K562 (cell line): ENCODE measurements at regions not wholly inside any gene's neighbourhood (a gene's known extent, or its start where the extent isn't known, plus 50 kb on each side); places are given as distances from the start of the nearest gene placed in this dataset.

Experiments used
- ATAC-seq: fragments of 200-7000 bp; cut with Tn5 transposase; 3 replicates; pipeline ENCODE4 v1.9.1; 2020; ENCODE audit warnings: moderate library complexity
- BruUV-seq: library from RNA; stranded (reverse); fragments of 400-500 nt; replicated peaks from 2 replicates; lab custom pipeline; 2021; lab: Mats Ljungman, UMichigan
- CTCF ChIA-PET: fragments of 300-600 bp; formaldehyde crosslinking; extraction: SDS; loops from one replicate; lab custom pipeline; 2021; ENCODE audit warnings: low intra/inter-chr PET ratio; lab: Yijun Ruan, JAX
- POLR2A ChIA-PET: fragments of 300-600, 350-650 bp; sonication (Branson Sonifier 250); formaldehyde crosslinking; extraction: SDS; loops from one replicate; lab custom pipeline; 2021; ENCODE audit warnings: antibody characterized with exemption, inconsistent platforms; lab: Yijun Ruan, JAX
- DNase-seq, 4 experiments: peaks; one replicate each; pipeline versions ENCODE4 v3.0.0 to v3.0.0-alpha.2; 2011 to 2018; ENCODE audit warnings: low spot score in 3 of 4, mixed read lengths in 3 of 4; ENCODE audit errors: extremely low read depth in 1 of 4
- FAIRE-seq: peaks from 2 replicates; lab custom pipeline; 2011; peaks lifted over from hg19 to GRCh38; lab: Jason Lieb, UNC
- H2AFZ ChIP-seq: 2 replicates; pipeline ENCODE4 v1.6.0; 2011; ENCODE audit warnings: low read depth, low read length, control low read depth, inconsistent platforms
- H3K27ac ChIP-seq: fragments of 200-600 bp; 3 replicates; pipeline ENCODE4 v1.8.0; 2011; ENCODE audit warnings: low read depth, mild to moderate bottlenecking, control low read depth, inconsistent platforms, low read length, moderate library complexity, mixed read lengths; ENCODE audit errors: extremely low read depth
- H3K27me3 ChIP-seq, 2 experiments: fragments of 300-600 bp in 1 of 2; 2 replicates in 1 of 2; 3 replicates in 1 of 2; pipeline versions ENCODE4 v1.6.0 to v1.8.0; 2011; ENCODE audit warnings: inconsistent platforms in 2 of 2, low read length in 2 of 2, mild to moderate bottlenecking in 1 of 2, mixed read lengths in 1 of 2, moderate library complexity in 1 of 2; ENCODE audit not compliant: control insufficient read depth in 2 of 2, insufficient read depth in 2 of 2
- H3K36me3 ChIP-seq: fragments of 300-600 bp; 3 replicates; pipeline ENCODE4 v1.8.0; 2011; ENCODE audit warnings: mild to moderate bottlenecking, low read length, inconsistent platforms; ENCODE audit not compliant: control insufficient read depth, insufficient read depth
- H3K4me1 ChIP-seq, 2 experiments: fragments of 200-600 bp in 1 of 2; replicated peaks in 1 of 2; 2 replicates in 1 of 2; 3 replicates in 1 of 2; pipeline versions ENCODE4 v1.5.1 to v1.8.0; 2011; ENCODE audit warnings: inconsistent platforms in 2 of 2, low read length in 2 of 2, mild to moderate bottlenecking in 1 of 2, mixed read lengths in 1 of 2, moderate library complexity in 1 of 2; ENCODE audit not compliant: control insufficient read depth in 2 of 2, insufficient read depth in 2 of 2
- H3K4me2 ChIP-seq: 2 replicates; pipeline ENCODE4 v1.6.1; 2011; ENCODE audit warnings: low read length, control low read depth, inconsistent platforms, mixed read lengths; ENCODE audit not compliant: insufficient read depth
- H3K4me3 ChIP-seq: fragments of 200-600 bp; sonication (generic), shearing (Covaris generic); 2 replicates; pipeline ENCODE4 v1.5.1; 2016; ENCODE audit warnings: control low read depth, inconsistent platforms
- H3K79me2 ChIP-seq: fragments of 200-600 bp; 3 replicates; pipeline ENCODE4 v1.8.0; 2011; ENCODE audit warnings: low read length, inconsistent platforms; ENCODE audit not compliant: control insufficient read depth, insufficient read depth
- H3K9ac ChIP-seq, 2 experiments: 2 replicates each; pipeline versions ENCODE4 v1.6.0 to v1.6.1; 2011; ENCODE audit warnings: low read depth in 2 of 2, low read length in 2 of 2, control low read depth in 1 of 2, inconsistent platforms in 1 of 2, mild to moderate bottlenecking in 1 of 2, mixed read lengths in 1 of 2; ENCODE audit not compliant: insufficient read depth in 1 of 2
- H3K9me1 ChIP-seq: one replicate; pipeline ENCODE4 v1.6.0; 2011; ENCODE audit warnings: inconsistent platforms, mild to moderate bottlenecking, low read length, moderate library complexity; ENCODE audit not compliant: control insufficient read depth, insufficient read depth
- H3K9me3 ChIP-seq: replicated peaks from 2 replicates; pipeline ENCODE4 v1.5.1; 2011; ENCODE audit warnings: low read depth, low read length, inconsistent platforms; ENCODE audit not compliant: control insufficient read depth, insufficient read depth
- H4K20me1 ChIP-seq: replicated peaks from 2 replicates; pipeline ENCODE4 v1.6.1; 2011; ENCODE audit warnings: low read length, inconsistent platforms, mixed read lengths; ENCODE audit not compliant: control insufficient read depth, insufficient read depth
- ADNP ChIP-seq: fragments of 200-800 bp; sonication (Bioruptor generic); IDR thresholded peaks from 2 replicates; pipeline ENCODE4 v1.6.1; 2016; ENCODE audit warnings: missing genetic modification characterization, missing compliant biosample characterization
- BRD9 ChIP-seq: fragments of 450-650 bp; IDR thresholded peaks from 2 replicates; pipeline ENCODE4 v1.6.1; 2018; ENCODE audit warnings: low read depth; ENCODE audit not compliant: partially characterized antibody
- GTF2B ChIP-seq: IDR thresholded peaks from 2 replicates; pipeline ENCODE4 v1.6.1; 2011; ENCODE audit not compliant: insufficient read length; ENCODE audit errors: extremely low read depth
- HMBOX1 ChIP-seq: sonication (generic); IDR thresholded peaks from 2 replicates; pipeline ENCODE4 v1.6.1; 2016
- LEF1 ChIP-seq: fragments of 450-650 bp; IDR thresholded peaks from 2 replicates; pipeline ENCODE4 v1.6.1; 2016; ENCODE audit warnings: mild to moderate bottlenecking
- PHB ChIP-seq: fragments of 250-450 bp; sonication (Bioruptor Pico); IDR thresholded peaks from 2 replicates; pipeline ENCODE4 v1.5.0; 2021
- PRMT5 ChIP-seq: sonication (generic); formaldehyde crosslinking; IDR thresholded peaks from 2 replicates; pipeline ENCODE4 v1.5.0; 2020; ENCODE audit warnings: missing genetic modification reagents
- RFX5 ChIP-seq: IDR thresholded peaks from 2 replicates; pipeline ENCODE4 v1.6.1; 2011; ENCODE audit warnings: low read depth, mild to moderate bottlenecking, improper control_type of control experiment, low read length
- SMARCE1 ChIP-seq: fragments of 450-650 bp; IDR thresholded peaks from 2 replicates; pipeline ENCODE4 v1.7.1; 2016; ENCODE audit warnings: mild to moderate bottlenecking
- ZNF282 ChIP-seq: sonication (generic); formaldehyde crosslinking; IDR thresholded peaks from 2 replicates; pipeline ENCODE4 v1.8.1; 2023; ENCODE audit warnings: missing genetic modification reagents
- ZNF740 ChIP-seq, 3 experiments: fragments of 200-800 bp in 1 of 3; sonication (Bioruptor generic) in 1 of 3; sonication (generic) in 1 of 3; formaldehyde crosslinking in 1 of 3; IDR thresholded peaks; 2 replicates each; pipeline versions ENCODE4 v1.6.1 to v1.8.0; 2016 to 2022; ENCODE audit warnings: mild to moderate bottlenecking in 2 of 3, missing compliant biosample characterization in 2 of 3, missing genetic modification characterization in 2 of 3, missing genetic modification reagents in 1 of 3
- ZNF77 ChIP-seq: fragments of 250-450 bp; sonication (Bioruptor Pico); IDR thresholded peaks from 2 replicates; pipeline ENCODE4 v1.5.0; 2020
- ZNF830 ChIP-seq: fragments of 250-450 bp; sonication (Bioruptor Pico); IDR thresholded peaks from 2 replicates; pipeline ENCODE4 v1.5.0; 2021; ENCODE audit warnings: mild to moderate bottlenecking
- WGBS: fragments of 100-300 bp; shearing (Covaris generic); methylation state at CpG from one replicate; pipeline ENCODE4 v1.1.6; 2016; ENCODE audit warnings: low coverage, mixed read lengths; ENCODE audit not compliant: insufficient coverage; ENCODE audit errors: missing lambda C conversion rate; 5-methylcytosine and 5-hydroxymethylcytosine counted together
- in situ Hi-C: fragments of 300-500 bp; cut with MboI; formaldehyde crosslinking; loops from 4 replicates; pipeline ENCODE4 v1.15.0; 2018; ENCODE audit warnings: inconsistent platforms, mixed read lengths
- intact Hi-C: fragments of 100-400 bp; cut with micrococcal nuclease; formaldehyde crosslinking; loops from 2 replicates; pipeline ENCODE4 v1.14.2; 2022

GRCh38 chr7:50866343-50867033, 83.8 kb upstream of the GRB10 start:
- FAIRE-seq: no peak
- under 1% methylated on average over 11 of the region's 11 CpGs for WGBS
- Histone ChIP-seq H3K79me2 (no peaks in the 10 kb centered on the region), H3K36me3 (no peaks in the 10 kb centered on the region), H3K4me1 (no peaks in the 10 kb centered on the region), H4K20me1 (no peaks in the 10 kb centered on the region), H3K9me3 (no peaks in the 10 kb centered on the region), H3K9ac (no peak overlapping the region), H3K27me3 (peaks cover 14 to 35% of the 10 kb centered on the region in 2 experiments; a peak in 4 of 5 replicates), H2AFZ (no peak overlapping the region), H3K9me1 (no peaks in the 10 kb centered on the region), H3K4me2 (no peak overlapping the region), H3K4me3 (no peak overlapping the region), H3K27ac (no peak overlapping the region)
- in situ Hi-C loops: no loop called here
- no peak for ATAC-seq
- no TSS peak for BruUV-seq
- CTCF ChIA-PET: no interaction called here
- DNase-seq: no peak
- TF ChIP-seq SMARCE1: no peak
- TF ChIP-seq RFX5: no peak
- TF ChIP-seq GTF2B: no peak
- no peak for TF ChIP-seq ZNF740 (CRISPR knock-in tag; IDR thresholded peaks at IDR 0.05)
- TF ChIP-seq ZNF740 (tag; IDR thresholded peaks at IDR 0.05): no peak
- TF ChIP-seq PHB (CRISPR knock-in tag): no peak
- no peak for TF ChIP-seq PRMT5 (CRISPR knock-in tag)
- no peak for TF ChIP-seq ZNF282 (CRISPR knock-in tag)
- TF ChIP-seq LEF1: no peak
- TF ChIP-seq ZNF77 (CRISPR knock-in tag): no peak
- TF ChIP-seq ZNF830: no peak
- TF ChIP-seq HMBOX1: no peak
- TF ChIP-seq ADNP (tag): no peak
- no peak for TF ChIP-seq BRD9
- POLR2A ChIA-PET: no interaction called here
- intact Hi-C loops: no loop called here
